H1 (cell line): ENCODE measurements at regions not wholly inside any gene's neighbourhood (a gene's known extent, or its start where the extent isn't known, plus 50 kb on each side); places are given as distances from the start of the nearest gene placed in this dataset.

Source experiments
- CTCF ChIA-PET: fragments of 300-600 bp; sonication (Branson Sonifier 250); formaldehyde crosslinking; loops from one replicate; lab custom pipeline; 2021; ENCODE audit not compliant: partially characterized antibody; lab: Charles Lee
- POLR2A ChIA-PET: fragments of 300-600 bp; sonication (Branson Sonifier 250); formaldehyde crosslinking; loops from one replicate; lab custom pipeline; 2021; ENCODE audit warnings: inconsistent platforms; ENCODE audit not compliant: partially characterized antibody; lab: Charles Lee
- DNase-seq, 2 experiments: peaks; one replicate each; pipeline versions ENCODE4 v3.0.0 to v3.0.0-alpha.2; 2010 to 2022; ENCODE audit warnings: low spot score in 2 of 2, low read depth in 1 of 2, mixed read lengths in 1 of 2
- FAIRE-seq: peaks from 2 replicates; lab custom pipeline; 2011; peaks lifted over from hg19 to GRCh38; lab: Jason Lieb, UNC
- H2AFZ ChIP-seq: 2 replicates; pipeline ENCODE4 v1.8.1; 2012; ENCODE audit warnings: low read length, inconsistent platforms
- H2AK5ac ChIP-seq: 2 replicates; pipeline ENCODE4 v1.6.1; 2013; ENCODE audit warnings: low read depth, low read length
- H2BK120ac ChIP-seq: replicated peaks from 2 replicates; pipeline ENCODE3; 2013; ENCODE audit warnings: low read depth, low read length, inconsistent platforms
- H2BK12ac ChIP-seq: 2 replicates; pipeline ENCODE4 v1.6.1; 2013; ENCODE audit warnings: low read depth, low read length
- H2BK15ac ChIP-seq: 2 replicates; pipeline ENCODE4 v1.6.1; 2013; ENCODE audit warnings: low read length
- H2BK20ac ChIP-seq: 2 replicates; pipeline ENCODE4 v1.6.1; 2013; ENCODE audit warnings: low read length
- H2BK5ac ChIP-seq: 2 replicates; pipeline ENCODE4 v1.6.1; 2013; ENCODE audit warnings: low read depth, low read length
- H3K14ac ChIP-seq: 2 replicates; pipeline ENCODE4 v1.6.1; 2013; ENCODE audit warnings: inconsistent platforms; ENCODE audit not compliant: insufficient read length
- H3K18ac ChIP-seq: 2 replicates; pipeline ENCODE4 v1.6.1; 2013; ENCODE audit warnings: low read length; ENCODE audit errors: extremely low read depth
- H3K23ac ChIP-seq: 2 replicates; pipeline ENCODE4 v1.6.1; 2013; ENCODE audit warnings: inconsistent platforms; ENCODE audit not compliant: insufficient read length
- H3K23me2 ChIP-seq: 2 replicates; pipeline ENCODE4 v1.6.1; 2013; ENCODE audit warnings: low read depth, low read length
- H3K27ac ChIP-seq: 2 replicates; pipeline ENCODE4 v1.6.1; 2011; ENCODE audit warnings: low read depth, low read length, inconsistent platforms
- H3K27me3 ChIP-seq, 4 experiments: replicated peaks in 1 of 4; 1 replicate in 1 of 4; 2 replicates in 3 of 4; pipeline versions ENCODE4 v1.6.1 to v1.8.1; 2011 to 2013; ENCODE audit warnings: low read length in 3 of 4, mild to moderate bottlenecking in 3 of 4, inconsistent platforms in 2 of 4, mixed read lengths in 2 of 4, moderate library complexity in 1 of 4; ENCODE audit not compliant: control insufficient read depth in 3 of 4, insufficient read depth in 3 of 4; ENCODE audit errors: extremely low read depth in 1 of 4
- H3K36me3 ChIP-seq, 4 experiments: 2 replicates each; pipeline versions ENCODE4 v1.6.1 to v1.8.1; 2011 to 2013; ENCODE audit warnings: mild to moderate bottlenecking in 4 of 4, low read length in 3 of 4, moderate library complexity in 2 of 4, control low read depth in 1 of 4, inconsistent platforms in 1 of 4; ENCODE audit not compliant: insufficient read depth in 4 of 4, control insufficient read depth in 2 of 4
- H3K4ac ChIP-seq: replicated peaks from 2 replicates; pipeline ENCODE3; 2013; ENCODE audit warnings: low read length, low read depth, mixed read lengths, inconsistent platforms; ENCODE audit not compliant: insufficient read length
- H3K4me1 ChIP-seq, 4 experiments: replicated peaks in 1 of 4; 1 replicate in 1 of 4; 2 replicates in 3 of 4; pipeline versions ENCODE4 v1.6.1 to v1.8.1; 2011 to 2013; ENCODE audit warnings: low read length in 3 of 4, inconsistent platforms in 2 of 4, mixed read lengths in 1 of 4; ENCODE audit not compliant: insufficient read depth in 4 of 4, control insufficient read depth in 3 of 4
- H3K4me2 ChIP-seq, 2 experiments: 2 replicates each; pipeline versions ENCODE4 v1.6.1 to v1.8.1; 2011 to 2013; ENCODE audit warnings: low read depth in 2 of 2, low read length in 2 of 2, control low read depth in 1 of 2, inconsistent platforms in 1 of 2, mild to moderate bottlenecking in 1 of 2; ENCODE audit not compliant: insufficient read depth in 1 of 2
- H3K4me3 ChIP-seq, 4 experiments: fragments of 200-600, 300-600 bp in 1 of 4; sonication (generic), shearing (Covaris generic), sonication (Bioruptor Twin) in 1 of 4; 2 replicates each; pipeline versions ENCODE4 v1.5.1 to v1.8.1; 2011 to 2016; ENCODE audit warnings: low read length in 4 of 4, low read depth in 3 of 4, control low read depth in 2 of 4, inconsistent platforms in 2 of 4, mild to moderate bottlenecking in 2 of 4, mixed read lengths in 1 of 4, moderate library complexity in 1 of 4; ENCODE audit not compliant: insufficient read depth in 2 of 4; ENCODE audit errors: extremely low read depth in 1 of 4
- H3K56ac ChIP-seq: replicated peaks from 2 replicates; pipeline ENCODE3; 2013; ENCODE audit warnings: low read depth, mild to moderate bottlenecking, mixed read lengths, low read length, inconsistent platforms; ENCODE audit not compliant: insufficient read length
- H3K79me1 ChIP-seq: 2 replicates; pipeline ENCODE4 v1.6.1; 2013; ENCODE audit warnings: low read depth, low read length, control low read depth
- H3K79me2 ChIP-seq, 2 experiments: 2 replicates each; pipeline versions ENCODE4 v1.6.1 to v1.8.1; 2012 to 2013; ENCODE audit warnings: low read length in 2 of 2, mild to moderate bottlenecking in 2 of 2, inconsistent platforms in 1 of 2; ENCODE audit not compliant: insufficient read depth in 2 of 2, control insufficient read depth in 1 of 2
- H3K9ac ChIP-seq, 4 experiments: replicated peaks in 1 of 4; 1 replicate in 1 of 4; 2 replicates in 3 of 4; pipeline versions ENCODE4 v1.6.1 to v1.8.1; 2011 to 2013; ENCODE audit warnings: low read depth in 3 of 4, low read length in 3 of 4, control low read depth in 2 of 4, mild to moderate bottlenecking in 2 of 4, moderate library complexity in 2 of 4, inconsistent platforms in 1 of 4; ENCODE audit errors: extremely low read depth in 1 of 4
- H3K9me3 ChIP-seq, 2 experiments: 2 replicates each; pipeline versions ENCODE4 v1.6.1 to v1.8.1; 2012 to 2013; ENCODE audit warnings: mild to moderate bottlenecking in 2 of 2, moderate library complexity in 2 of 2, control low read depth in 1 of 2, inconsistent platforms in 1 of 2, low read depth in 1 of 2, low read length in 1 of 2, mixed read lengths in 1 of 2; ENCODE audit not compliant: insufficient read depth in 2 of 2
- H4K20me1 ChIP-seq, 2 experiments: replicated peaks in 1 of 2; 2 replicates each; pipeline versions ENCODE3 to v1.8.1; 2011 to 2013; ENCODE audit warnings: inconsistent platforms in 2 of 2, low read length in 2 of 2, mild to moderate bottlenecking in 1 of 2; ENCODE audit not compliant: insufficient read depth in 2 of 2, control insufficient read depth in 1 of 2
- H4K5ac ChIP-seq: 2 replicates; pipeline ENCODE4 v1.6.1; 2013; ENCODE audit warnings: low read length, low read depth, mixed read lengths, inconsistent platforms; ENCODE audit not compliant: insufficient read length
- H4K8ac ChIP-seq: 2 replicates; pipeline ENCODE4 v1.8.0; 2013; ENCODE audit warnings: mild to moderate bottlenecking, moderate library complexity, low read length, inconsistent platforms; ENCODE audit not compliant: insufficient read depth; ENCODE audit errors: extremely low read depth
- H4K91ac ChIP-seq: replicated peaks from 2 replicates; pipeline ENCODE3; 2013; ENCODE audit warnings: low read length, mixed read lengths, inconsistent platforms; ENCODE audit not compliant: insufficient read length
- CTCF ChIP-seq, 3 experiments: IDR thresholded peaks; 1 replicate in 2 of 3; 2 replicates in 1 of 3; pipeline versions ENCODE4 v1.5.1 to v1.6.1; 2011; ENCODE audit warnings: low read length in 3 of 3, mild to moderate bottlenecking in 3 of 3, inconsistent platforms in 2 of 3, low read depth in 1 of 3, moderate library complexity in 1 of 3; ENCODE audit not compliant: insufficient read depth in 1 of 3; ENCODE audit errors: control extremely low read depth in 1 of 3
- EGR1 ChIP-seq: IDR thresholded peaks from 2 replicates; pipeline ENCODE4 v1.6.1; 2011; ENCODE audit warnings: low read depth, low read length, borderline replicate concordance
- RAD21 ChIP-seq, 2 experiments: IDR thresholded peaks in 1 of 2; conservative IDR thresholded peaks in 1 of 2; 2 replicates each; pipeline ENCODE4 v1.6.1; 2011; ENCODE audit warnings: low read depth in 2 of 2, low read length in 2 of 2, improper control_type of control experiment in 1 of 2, inconsistent platforms in 1 of 2, mild to moderate bottlenecking in 1 of 2, moderate library complexity in 1 of 2
- WGBS, 2 experiments: shearing (Covaris generic) in 1 of 2; methylation state at CpG; one replicate each; pipeline versions ENCODE4 v1.1.6 to v1.1.7; 2013 to 2015; ENCODE audit warnings: low lambda C conversion rate in 2 of 2, mixed read lengths in 2 of 2, inconsistent platforms in 1 of 2, low coverage in 1 of 2, missing lambda C conversion rate in 1 of 2; ENCODE audit not compliant: insufficient replicate concordance in 2 of 2, insufficient coverage in 1 of 2, insufficient read length in 1 of 2; ENCODE audit errors: extremely low coverage in 1 of 2, missing lambda C conversion rate in 1 of 2; 5-methylcytosine and 5-hydroxymethylcytosine counted together

DNA sequence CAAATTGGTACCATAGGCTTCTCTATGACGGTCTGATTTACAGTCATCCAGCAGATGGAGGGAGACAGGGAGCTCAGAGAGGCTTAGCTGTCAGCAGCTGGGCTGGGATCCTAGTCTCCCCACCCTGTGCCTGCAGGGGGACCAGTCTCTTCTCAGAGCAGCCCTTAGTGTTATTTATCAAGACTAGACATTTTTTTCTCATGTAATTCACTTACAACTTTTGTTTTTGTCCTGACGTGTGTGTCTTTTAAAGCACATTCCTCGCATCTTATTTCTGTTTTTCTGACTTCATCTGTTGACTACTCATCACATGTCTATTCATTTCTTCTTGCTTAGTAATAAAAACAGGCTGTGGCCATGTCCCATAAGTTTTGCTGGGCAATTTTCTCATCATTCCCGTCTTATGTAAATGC lies 116.1 kb downstream of the KLF13 start:
- Histone ChIP-seq H3K14ac (no peak overlapping the region), H3K27ac (no peak overlapping the region), H3K4me1 (no peaks in the 10 kb centered on the region; a peak in 2 of 7 replicates), H3K4me3 (no peak overlapping the region), H4K20me1 (peaks cover 0 to 3% of the 10 kb centered on the region in 2 experiments), H4K91ac (no peak overlapping the region), H2BK5ac (no peak overlapping the region), H2AFZ (no peak overlapping the region), H4K5ac (no peak overlapping the region), H3K23ac (no peak overlapping the region), H3K36me3 (no peaks in the 10 kb centered on the region), H2BK12ac (no peak overlapping the region), H3K23me2 (peaks cover 3% of the 10 kb centered on the region; the same call in 1 of the 2 replicates), H3K56ac (no peak overlapping the region), H3K4me2 (no peak overlapping the region), H3K27me3 (peaks cover 0 to 13% (median 10%) of the 10 kb centered on the region in 4 experiments; a peak in 5 of 7 replicates), H3K4ac (no peak overlapping the region), H3K79me1 (no peaks in the 10 kb centered on the region), H2BK20ac (no peak overlapping the region), H2AK5ac (no peak overlapping the region), H3K9ac (no peak overlapping the region), H3K18ac (no peak overlapping the region), H3K9me3 (no peaks in the 10 kb centered on the region), H2BK15ac (no peak overlapping the region), H3K79me2 (no peaks in the 10 kb centered on the region), H2BK120ac (no peak overlapping the region), H4K8ac (no peak overlapping the region)
- ChIA-PET CTCF (interaction anchor here (0.6 to 15.1 kb wide), 6 partner anchors 10 to 588 kb away, joined by 3 to 199 read pairs (median 4); no protein-coding TSS in a partner anchor), POLR2A (interaction anchor here (1.0 kb wide), 1 partner anchor 54 kb away, joined by 4 read pairs; no protein-coding TSS in a partner anchor)
- TF ChIP-seq RAD21 (IDR thresholded peaks at IDR 0.05 in 1 of 2, conservative IDR thresholded peaks at IDR 0.05 in 1 of 2; ENCODE audit: low read depth in 2 of 2, low read length in 2 of 2) (peak in 1 of 2 experiments; percentile 23; a peak in 1 of 4 replicates), CTCF (IDR thresholded peaks at IDR 0.05; ENCODE audit: control extremely low read depth in 1 of 3, insufficient read depth in 1 of 3, low read depth in 1 of 3, low read length in 3 of 3) (peak; percentile 29 to 51 (median 36)), EGR1 (no peak)
- DNase-seq, result no peak
- 66% methylated on average over 4 of the region's 4 CpGs; no CpG with 5 or more reads in 1 of the 2 experiments for WGBS, 2 experiments
- peak; percentile 76 for FAIRE-seq
